H9 (cell line): ENCODE measurements at regions not wholly inside any gene's neighbourhood (a gene's known extent, or its start where the extent isn't known, plus 50 kb on each side); places are given as distances from the start of the nearest gene placed in this dataset.

ENCODE experiments used
- DNase-seq: peaks from one replicate; pipeline ENCODE4 v3.0.0-alpha.2; 2017
- H2AFZ ChIP-seq: one replicate; pipeline ENCODE4 v1.6.1; 2013; ENCODE audit warnings: mild to moderate bottlenecking, low read length, control low read depth, moderate library complexity
- H2AK5ac ChIP-seq: 2 replicates; pipeline ENCODE4 v1.6.1; 2013; ENCODE audit warnings: low read length, control low read depth, mixed read lengths; ENCODE audit not compliant: insufficient read length
- H2BK120ac ChIP-seq: one replicate; pipeline ENCODE4 v1.6.1; 2013; ENCODE audit warnings: low read depth, mild to moderate bottlenecking, low read length, control low read depth, inconsistent platforms; ENCODE audit not compliant: poor library complexity, severe bottlenecking
- H2BK12ac ChIP-seq: 2 replicates; pipeline ENCODE4 v1.6.1; 2013; ENCODE audit warnings: low read length, control low read depth, mixed read lengths, low read depth; ENCODE audit not compliant: insufficient read length
- H2BK15ac ChIP-seq: 2 replicates; pipeline ENCODE4 v1.6.1; 2013; ENCODE audit warnings: low read depth, low read length, control low read depth
- H2BK20ac ChIP-seq: one replicate; pipeline ENCODE4 v1.6.1; 2013; ENCODE audit warnings: low read depth, mild to moderate bottlenecking, low read length, control low read depth, inconsistent platforms; ENCODE audit not compliant: poor library complexity, severe bottlenecking
- H2BK5ac ChIP-seq: 2 replicates; pipeline ENCODE4 v1.6.1; 2013; ENCODE audit warnings: low read length, control low read depth, mixed read lengths; ENCODE audit not compliant: insufficient read length
- H3K14ac ChIP-seq: 2 replicates; pipeline ENCODE4 v1.6.1; 2013; ENCODE audit warnings: low read length, control low read depth; ENCODE audit not compliant: insufficient read depth
- H3K18ac ChIP-seq: 2 replicates; pipeline ENCODE4 v1.6.1; 2013; ENCODE audit warnings: low read depth, mild to moderate bottlenecking, mixed read lengths, low read length, control low read depth; ENCODE audit not compliant: insufficient read length
- H3K23ac ChIP-seq: 2 replicates; pipeline ENCODE4 v1.6.1; 2013; ENCODE audit warnings: low read length, control low read depth, mixed read lengths, low read depth; ENCODE audit not compliant: insufficient read length
- H3K23me2 ChIP-seq: 2 replicates; pipeline ENCODE4 v1.6.1; 2013; ENCODE audit warnings: low read depth, mild to moderate bottlenecking, mixed read lengths, low read length, control low read depth; ENCODE audit not compliant: insufficient read length, poor library complexity, severe bottlenecking
- H3K27ac ChIP-seq: 2 replicates; pipeline ENCODE4 v1.5.1; 2013; ENCODE audit warnings: low read length, control low read depth, mixed read lengths, low read depth; ENCODE audit not compliant: insufficient read length
- H3K27me3 ChIP-seq: 2 replicates; pipeline ENCODE4 v1.6.1; 2013; ENCODE audit warnings: low read length, control low read depth, inconsistent platforms; ENCODE audit not compliant: insufficient read depth
- H3K4ac ChIP-seq: 2 replicates; pipeline ENCODE4 v1.6.1; 2013; ENCODE audit warnings: low read depth, mild to moderate bottlenecking, control low read depth, inconsistent platforms, low read length, moderate library complexity
- H3K4me1 ChIP-seq: 2 replicates; pipeline ENCODE4 v1.6.1; 2013; ENCODE audit warnings: low read length, control low read depth, inconsistent platforms; ENCODE audit not compliant: insufficient read depth
- H3K4me2 ChIP-seq: 2 replicates; pipeline ENCODE4 v1.6.1; 2013; ENCODE audit warnings: low read length, control low read depth, mixed read lengths; ENCODE audit not compliant: insufficient read length, insufficient read depth
- H3K56ac ChIP-seq: 2 replicates; pipeline ENCODE4 v1.6.1; 2013; ENCODE audit warnings: low read depth, mild to moderate bottlenecking, mixed read lengths, low read length, control low read depth; ENCODE audit not compliant: insufficient read length
- H3K79me1 ChIP-seq: 2 replicates; pipeline ENCODE4 v1.6.1; 2013; ENCODE audit warnings: low read depth, mild to moderate bottlenecking, moderate library complexity, low read length, control low read depth, inconsistent platforms; ENCODE audit not compliant: insufficient read depth, poor library complexity, severe bottlenecking
- H3K79me2 ChIP-seq: 2 replicates; pipeline ENCODE4 v1.6.1; 2013; ENCODE audit warnings: low read length, control low read depth, inconsistent platforms; ENCODE audit not compliant: insufficient read depth
- H3K9ac ChIP-seq: 2 replicates; pipeline ENCODE4 v1.6.1; 2013; ENCODE audit warnings: low read length, control low read depth, mixed read lengths; ENCODE audit not compliant: insufficient read length; ENCODE audit errors: extremely low read depth
- H3K9me3 ChIP-seq: one replicate; pipeline ENCODE4 v1.6.1; 2013; ENCODE audit warnings: low read depth, low read length, inconsistent platforms; ENCODE audit not compliant: control insufficient read depth
- H3T11ph ChIP-seq: one replicate; pipeline ENCODE4 v1.6.1; 2013; ENCODE audit warnings: mild to moderate bottlenecking, low read length, control low read depth, inconsistent platforms
- H4K20me1 ChIP-seq: one replicate; pipeline ENCODE4 v1.6.1; 2013; ENCODE audit not compliant: control insufficient read depth, insufficient read length, insufficient read depth
- H4K5ac ChIP-seq: 2 replicates; pipeline ENCODE4 v1.6.1; 2013; ENCODE audit warnings: low read depth, mild to moderate bottlenecking, mixed read lengths, low read length, control low read depth; ENCODE audit not compliant: insufficient read length
- H4K8ac ChIP-seq: replicated peaks from 2 replicates; pipeline ENCODE4 v1.6.1; 2013; ENCODE audit warnings: low read length, control low read depth, mixed read lengths, low read depth; ENCODE audit not compliant: insufficient read length
- H4K91ac ChIP-seq: 2 replicates; pipeline ENCODE4 v1.6.1; 2013; ENCODE audit warnings: low read depth, mild to moderate bottlenecking, moderate library complexity, mixed read lengths, low read length, control low read depth; ENCODE audit not compliant: insufficient read length
- H3K27ac Mint-ChIP-seq, 3 experiments: 2 replicates in 2 of 3; 3 replicates in 1 of 3; pipeline ENCODE4 v1.8.0; 2020 to 2021; ENCODE audit warnings: mixed read lengths in 3 of 3, mild to moderate bottlenecking in 1 of 3, moderate library complexity in 1 of 3
- H3K27me3 Mint-ChIP-seq: 2 replicates; pipeline ENCODE4 v1.8.0; 2021; ENCODE audit warnings: low read depth, mild to moderate bottlenecking, moderate library complexity, mixed read lengths
- H3K36me3 Mint-ChIP-seq, 3 experiments: 2 replicates in 2 of 3; 3 replicates in 1 of 3; pipeline ENCODE4 v1.8.0; 2020 to 2021; ENCODE audit warnings: low read depth in 3 of 3, mixed read lengths in 3 of 3; ENCODE audit not compliant: insufficient read depth in 1 of 3
- H3K4me1 Mint-ChIP-seq, 2 experiments: 2 replicates each; pipeline ENCODE4 v1.8.0; 2020; ENCODE audit warnings: mixed read lengths in 2 of 2
- H3K4me3 Mint-ChIP-seq, 2 experiments: 2 replicates in 1 of 2; 3 replicates in 1 of 2; pipeline ENCODE4 v1.8.0; 2020 to 2021; ENCODE audit warnings: mild to moderate bottlenecking in 2 of 2, mixed read lengths in 2 of 2, moderate library complexity in 1 of 2
- H3K9me3 Mint-ChIP-seq, 2 experiments: 2 replicates in 1 of 2; 3 replicates in 1 of 2; pipeline ENCODE4 v1.8.0; 2020; ENCODE audit warnings: mild to moderate bottlenecking in 2 of 2, mixed read lengths in 2 of 2, moderate library complexity in 1 of 2
- WGBS: extraction: QIAGEN DNeasy Blood & Tissue Kit; methylation state at CpG from one replicate; pipeline ENCODE4 v1.1.7; 2013; ENCODE audit warnings: missing lambda C conversion rate, low lambda C conversion rate, mixed read lengths; ENCODE audit not compliant: insufficient read length; ENCODE audit errors: extremely low coverage; 5-methylcytosine and 5-hydroxymethylcytosine counted together
- TF ChIP-seq, protein P1 (sequence below): fragments of 200-600 bp; sonication (generic); conservative IDR thresholded peaks from 3 replicates; pipeline ENCODE4 v1.8.0; 2021; ENCODE audit warnings: antibody characterized with exemption, mild to moderate bottlenecking

DNA sequence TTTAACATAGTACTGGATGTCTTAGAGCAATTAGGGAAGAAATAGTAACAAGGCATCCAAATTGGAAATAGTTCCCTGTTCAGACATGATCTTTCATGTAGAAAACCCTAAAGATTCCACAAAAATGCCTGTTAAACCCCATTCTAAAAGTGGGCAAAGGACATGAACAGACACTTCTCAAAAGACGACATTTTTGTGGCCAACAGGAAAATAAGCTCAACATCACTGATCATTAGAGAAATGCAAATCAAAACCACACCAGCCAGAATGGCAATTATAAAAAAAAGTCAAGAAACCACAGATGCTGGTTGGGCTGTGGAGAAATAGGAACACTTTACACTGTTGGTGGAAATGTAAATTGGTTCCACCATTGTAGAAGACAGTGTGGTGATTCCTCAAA is 109.9 kb upstream of the MOCS1 start:
- Mint-ChIP-seq H3K4me3 (no peak overlapping the region), H3K9me3 (peaks cover 9 to 10% of the 10 kb centered on the region in 2 experiments), H3K27ac (no peak overlapping the region), H3K4me1 (peaks cover 10 to 16% of the 10 kb centered on the region in 2 experiments), H3K36me3 (peaks cover 0 to 13% (median 6%) of the 10 kb centered on the region in 3 experiments; a peak in 3 of 7 replicates), H3K27me3 (peaks cover 8% of the 10 kb centered on the region)
- no CpG with 5 or more reads among the region's 1 CpG for WGBS
- Histone ChIP-seq H4K91ac (no peak overlapping the region), H3K79me2 (no peaks in the 10 kb centered on the region), H3K27me3 (no peaks in the 10 kb centered on the region), H3K9ac (no peak overlapping the region), H3K14ac (no peak overlapping the region), H3T11ph (no peak overlapping the region), H4K8ac (no peak overlapping the region), H3K9me3 (no peaks in the 10 kb centered on the region), H3K4me2 (no peak overlapping the region), H2BK15ac (no peak overlapping the region), H3K23ac (no peak overlapping the region), H4K5ac (no peak overlapping the region), H2BK12ac (no peak overlapping the region), H4K20me1 (no peaks in the 10 kb centered on the region), H2BK20ac (no peak overlapping the region), H2BK5ac (no peak overlapping the region), H2AK5ac (no peak overlapping the region), H2AFZ (no peak overlapping the region), H3K56ac (no peak overlapping the region), H3K18ac (no peak overlapping the region), H3K4ac (no peak overlapping the region), H3K4me1 (peaks cover 2% of the 10 kb centered on the region; the same call in 1 of the 2 replicates), H3K27ac (no peak overlapping the region), H3K79me1 (no peaks in the 10 kb centered on the region), H3K23me2 (no peaks in the 10 kb centered on the region), H2BK120ac (no peak overlapping the region)
- DNase-seq, result no peak
- TF ChIP-seq, protein P1, sequence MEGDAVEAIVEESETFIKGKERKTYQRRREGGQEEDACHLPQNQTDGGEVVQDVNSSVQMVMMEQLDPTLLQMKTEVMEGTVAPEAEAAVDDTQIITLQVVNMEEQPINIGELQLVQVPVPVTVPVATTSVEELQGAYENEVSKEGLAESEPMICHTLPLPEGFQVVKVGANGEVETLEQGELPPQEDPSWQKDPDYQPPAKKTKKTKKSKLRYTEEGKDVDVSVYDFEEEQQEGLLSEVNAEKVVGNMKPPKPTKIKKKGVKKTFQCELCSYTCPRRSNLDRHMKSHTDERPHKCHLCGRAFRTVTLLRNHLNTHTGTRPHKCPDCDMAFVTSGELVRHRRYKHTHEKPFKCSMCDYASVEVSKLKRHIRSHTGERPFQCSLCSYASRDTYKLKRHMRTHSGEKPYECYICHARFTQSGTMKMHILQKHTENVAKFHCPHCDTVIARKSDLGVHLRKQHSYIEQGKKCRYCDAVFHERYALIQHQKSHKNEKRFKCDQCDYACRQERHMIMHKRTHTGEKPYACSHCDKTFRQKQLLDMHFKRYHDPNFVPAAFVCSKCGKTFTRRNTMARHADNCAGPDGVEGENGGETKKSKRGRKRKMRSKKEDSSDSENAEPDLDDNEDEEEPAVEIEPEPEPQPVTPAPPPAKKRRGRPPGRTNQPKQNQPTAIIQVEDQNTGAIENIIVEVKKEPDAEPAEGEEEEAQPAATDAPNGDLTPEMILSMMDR, result no peak
